DOHH2 (cell line): ENCODE measurements at regions not wholly inside any gene's neighbourhood (a gene's known extent, or its start where the extent isn't known, plus 50 kb on each side); places are given as distances from the start of the nearest gene placed in this dataset.

Experiments
- H3F3A ChIP-seq: fragments of 200-600 bp; sonication (generic), shearing (Covaris generic); 2 replicates; pipeline ENCODE4 v1.6.0; 2016; ENCODE audit warnings: antibody characterized with exemption, mild to moderate bottlenecking; ENCODE audit not compliant: control insufficient read depth, insufficient read depth
- H3K27ac ChIP-seq: fragments of 200-600 bp; sonication (generic); 2 replicates; pipeline ENCODE4 v1.5.1; 2014; ENCODE audit warnings: low read depth, mild to moderate bottlenecking, low read length, moderate library complexity
- H3K27me3 ChIP-seq: fragments of 200-600 bp; sonication (generic); 2 replicates; pipeline ENCODE4 v1.6.1; 2014; ENCODE audit warnings: mild to moderate bottlenecking, low read length, mixed read lengths; ENCODE audit not compliant: control insufficient read depth
- H3K36me3 ChIP-seq: fragments of 200-600 bp; sonication (generic); 2 replicates; pipeline ENCODE4 v1.6.1; 2014; ENCODE audit warnings: mild to moderate bottlenecking, low read length, moderate library complexity, mixed read lengths; ENCODE audit not compliant: control insufficient read depth
- H3K4me1 ChIP-seq: fragments of 200-600 bp; sonication (generic); 2 replicates; pipeline ENCODE4 v1.6.1; 2014; ENCODE audit warnings: mild to moderate bottlenecking, low read length, mixed read lengths; ENCODE audit not compliant: control insufficient read depth
- H3K4me2 ChIP-seq: fragments of 200-600 bp; sonication (generic); 2 replicates; pipeline ENCODE4 v1.6.0; 2014; ENCODE audit warnings: mild to moderate bottlenecking, low read length, moderate library complexity
- H3K4me3 ChIP-seq: fragments of 200-600 bp; sonication (generic); 2 replicates; pipeline ENCODE4 v1.5.1; 2014; ENCODE audit warnings: mild to moderate bottlenecking, low read length, mixed read lengths
- H3K79me2 ChIP-seq: fragments of 200-600 bp; sonication (generic); 2 replicates; pipeline ENCODE4 v1.6.1; 2014; ENCODE audit warnings: mild to moderate bottlenecking, low read length, mixed read lengths; ENCODE audit not compliant: control insufficient read depth
- H3K9me2 ChIP-seq: fragments of 200-600 bp; sonication (generic); replicated peaks from 2 replicates; pipeline ENCODE4 v1.6.1; 2014; ENCODE audit warnings: mild to moderate bottlenecking, low read length, mixed read lengths; ENCODE audit not compliant: control insufficient read depth
- H3K9me3 ChIP-seq: fragments of 200-600 bp; sonication (generic); 2 replicates; pipeline ENCODE4 v1.6.1; 2014; ENCODE audit warnings: antibody characterized with exemption, low read length, mixed read lengths; ENCODE audit not compliant: control insufficient read depth, insufficient read depth
- H4K20me1 ChIP-seq: fragments of 200-600 bp; sonication (generic); 2 replicates; pipeline ENCODE4 v1.6.0; 2014; ENCODE audit warnings: low read depth, mild to moderate bottlenecking, antibody characterized with exemption, low read length, moderate library complexity; ENCODE audit not compliant: control insufficient read depth, insufficient read depth
- CTCF ChIP-seq: fragments of 200-600 bp; sonication (generic); IDR thresholded peaks from one replicate; pipeline ENCODE4 v1.5.1; 2014; ENCODE audit warnings: antibody characterized with exemption, mild to moderate bottlenecking, low read depth, low read length; ENCODE audit not compliant: poor library complexity, severe bottlenecking
- EZH2phosphoT487 ChIP-seq: fragments of 200-600 bp; sonication (generic); IDR thresholded peaks from 2 replicates; pipeline ENCODE4 v1.6.1; 2017; ENCODE audit warnings: borderline replicate concordance, mild to moderate bottlenecking, antibody characterized with exemption, low read length, moderate library complexity, mixed read lengths

- Histone ChIP-seq H3K36me3 (no peaks in the 10 kb centered on the region), H4K20me1 (no peaks in the 10 kb centered on the region), H3K27ac (no peak overlapping the region), H3K9me2 (no peaks in the 10 kb centered on the region), H3K27me3 (no peaks in the 10 kb centered on the region), H3K79me2 (no peaks in the 10 kb centered on the region), H3F3A (no peaks in the 10 kb centered on the region), H3K4me3 (no peak overlapping the region), H3K4me2 (no peak overlapping the region), H3K9me3 (no peaks in the 10 kb centered on the region), H3K4me1 (no peaks in the 10 kb centered on the region)
- TF ChIP-seq EZH2phosphoT487 (no peak), CTCF (no peak)
Measured at GRCh38 chr1:36625935-36626310, 143.2 kb upstream of the CSF3R start.

- no peaks in the 10 kb centered on the region for H3K27me3 ChIP-seq
Measured at GRCh38 chr1:36625253-36625934, 142.7 kb upstream of the CSF3R start.

GRCh38 chr1:36624466-36624865 lies 141.8 kb upstream of the CSF3R start:
- Histone ChIP-seq H3K27ac (no peak overlapping the region), H3K79me2 (no peaks in the 10 kb centered on the region), H4K20me1 (no peaks in the 10 kb centered on the region), H3K4me2 (no peak overlapping the region), H3F3A (no peaks in the 10 kb centered on the region), H3K4me1 (no peaks in the 10 kb centered on the region), H3K36me3 (no peaks in the 10 kb centered on the region), H3K9me3 (no peaks in the 10 kb centered on the region), H3K4me3 (no peak overlapping the region), H3K27me3 (no peaks in the 10 kb centered on the region), H3K9me2 (no peaks in the 10 kb centered on the region)
- TF ChIP-seq EZH2phosphoT487 = no peak

More at GRCh38 chr1:36625253-36625934, 142.7 kb upstream of the CSF3R start:
- Histone ChIP-seq H3K79me2 (no peaks in the 10 kb centered on the region), H3K4me2 (no peak overlapping the region), H3K4me1 (no peaks in the 10 kb centered on the region), H3K9me2 (no peaks in the 10 kb centered on the region), H3K4me3 (no peak overlapping the region), H3K27ac (no peak overlapping the region), H4K20me1 (no peaks in the 10 kb centered on the region), H3F3A (no peaks in the 10 kb centered on the region), H3K36me3 (no peaks in the 10 kb centered on the region), H3K9me3 (no peaks in the 10 kb centered on the region)
- no peak for TF ChIP-seq EZH2phosphoT487
- TF ChIP-seq CTCF = no peak

- Histone ChIP-seq H3K9me3 (no peaks in the 10 kb centered on the region), H3K27ac (no peak overlapping the region), H3K27me3 (no peaks in the 10 kb centered on the region), H3F3A (no peaks in the 10 kb centered on the region), H4K20me1 (no peaks in the 10 kb centered on the region), H3K79me2 (no peaks in the 10 kb centered on the region), H3K4me3 (no peak overlapping the region), H3K4me1 (no peaks in the 10 kb centered on the region), H3K9me2 (no peaks in the 10 kb centered on the region), H3K36me3 (no peaks in the 10 kb centered on the region), H3K4me2 (no peak overlapping the region)
- no peak for TF ChIP-seq CTCF
- TF ChIP-seq EZH2phosphoT487 = no peak
Measured at GRCh38 chr1:36622741-36623648, 140.3 kb upstream of the CSF3R start.
